HEK293T (cell line): ENCODE measurements at regions not wholly inside any gene's neighbourhood (a gene's known extent, or its start where the extent isn't known, plus 50 kb on each side); places are given as distances from the start of the nearest gene placed in this dataset.

Source experiments
- CTCF ChIA-PET: fragments of 350-600 bp; formaldehyde crosslinking; extraction: SDS; loops from one replicate; lab custom pipeline; 2021; ENCODE audit warnings: antibody characterized with exemption, inconsistent platforms; lab: Yijun Ruan, JAX
- POLR2A ChIA-PET: fragments of 350-600 bp; formaldehyde crosslinking; extraction: SDS; loops from one replicate; lab custom pipeline; 2020; ENCODE audit warnings: antibody characterized with exemption, inconsistent platforms; lab: Yijun Ruan, JAX
- DNase-seq: peaks from one replicate; pipeline ENCODE4 v3.0.0; 2012; ENCODE audit warnings: mixed read lengths; ENCODE audit errors: extremely low spot score
- ARNT ChIP-seq: fragments of 450-650 bp; IDR thresholded peaks from 2 replicates; pipeline ENCODE4 v1.6.1; 2017; ENCODE audit warnings: mild to moderate bottlenecking
- BHLHE40 ChIP-seq: fragments of 450-650 bp; IDR thresholded peaks from 2 replicates; pipeline ENCODE4 v1.6.1; 2016; ENCODE audit warnings: mild to moderate bottlenecking, moderate library complexity, borderline replicate concordance
- CTBP1 ChIP-seq: fragments of 450-650 bp; IDR thresholded peaks from 2 replicates; pipeline ENCODE4 v1.6.1; 2016; ENCODE audit warnings: borderline replicate concordance
- ELF4 ChIP-seq: fragments of 450-650 bp; IDR thresholded peaks from 2 replicates; pipeline ENCODE4 v1.6.1; 2017; ENCODE audit warnings: antibody characterized with exemption
- FOXA1 ChIP-seq: fragments of 450-650 bp; IDR thresholded peaks from 2 replicates; pipeline ENCODE4 v1.6.1; 2016; ENCODE audit warnings: mild to moderate bottlenecking
- FOXK2 ChIP-seq: fragments of 450-650 bp; IDR thresholded peaks from 2 replicates; pipeline ENCODE4 v1.6.1; 2016; ENCODE audit warnings: mild to moderate bottlenecking
- FOXM1 ChIP-seq: fragments of 450-650 bp; IDR thresholded peaks from 2 replicates; pipeline ENCODE4 v1.6.1; 2017; ENCODE audit warnings: mild to moderate bottlenecking, borderline replicate concordance
- HDGF ChIP-seq: fragments of 450-650 bp; IDR thresholded peaks from 2 replicates; pipeline ENCODE4 v1.6.1; 2017; ENCODE audit warnings: antibody characterized with exemption, borderline replicate concordance
- L3MBTL2 ChIP-seq: fragments of 450-650 bp; conservative IDR thresholded peaks from 2 replicates; pipeline ENCODE4 v1.6.1; 2016; ENCODE audit warnings: mild to moderate bottlenecking
- LEF1 ChIP-seq: fragments of 450-650 bp; IDR thresholded peaks from 2 replicates; pipeline ENCODE4 v1.6.1; 2017; ENCODE audit warnings: mild to moderate bottlenecking, borderline replicate concordance
- NFRKB ChIP-seq: fragments of 450-650 bp; IDR thresholded peaks from 2 replicates; pipeline ENCODE4 v1.6.1; 2016; ENCODE audit warnings: mild to moderate bottlenecking, moderate library complexity
- PKNOX1 ChIP-seq: fragments of 450-650 bp; IDR thresholded peaks from 2 replicates; pipeline ENCODE4 v1.6.1; 2016
- SP1 ChIP-seq: fragments of 450-650 bp; IDR thresholded peaks from 2 replicates; pipeline ENCODE4 v1.6.1; 2017
- SUZ12 ChIP-seq: fragments of 450-650 bp; IDR thresholded peaks from 2 replicates; pipeline ENCODE4 v1.6.1; 2016; ENCODE audit warnings: mild to moderate bottlenecking
- TARDBP ChIP-seq: fragments of 450-650 bp; IDR thresholded peaks from 2 replicates; pipeline ENCODE4 v1.6.1; 2016
- ZNF384 ChIP-seq: fragments of 450-650 bp; IDR thresholded peaks from 2 replicates; pipeline ENCODE4 v1.6.1; 2016

GRCh38 chr15:93570527-93570926 is 481.5 kb upstream of the RGMA start:
- DNase-seq = no peak
- CTCF ChIA-PET = no interaction called here
- POLR2A ChIA-PET = no interaction called here
- TF ChIP-seq LEF1 (no peak), ZNF384 (no peak), SP1 (no peak), PKNOX1 (no peak), FOXK2 (no peak), NFRKB (no peak)

GRCh38 chr15:93566762-93567161 is 477.8 kb upstream of the RGMA start:
- TF ChIP-seq SP1 (no peak), HDGF (no peak), ARNT (no peak), ELF4 (no peak), TARDBP (no peak), FOXA1 (no peak), PKNOX1 (no peak), FOXK2 (no peak), NFRKB (no peak), FOXM1 (no peak), ZNF384 (no peak), BHLHE40 (no peak), SUZ12 (no peak), LEF1 (no peak), L3MBTL2 (no peak), CTBP1 (no peak)
- DNase-seq = no peak
- POLR2A ChIA-PET = no interaction called here
- CTCF ChIA-PET = no interaction called here

- ChIA-PET CTCF (no interaction called here), POLR2A (no interaction called here)
- TF ChIP-seq SP1 (no peak), FOXA1 (no peak), L3MBTL2 (no peak), ZNF384 (no peak), FOXM1 (no peak), ELF4 (no peak), ARNT (no peak)
- DNase-seq = no peak
These were observed 476.2 kb upstream of the RGMA start for GRCh38 chr15:93565201-93565600.

GRCh38 chr15:93563218-93563617 is 474.2 kb upstream of the RGMA start:
- no peak for TF ChIP-seq FOXM1
- no peak for TF ChIP-seq FOXK2
- TF ChIP-seq NFRKB = no peak
- TF ChIP-seq TARDBP = no peak
- no peak for TF ChIP-seq SUZ12
- no peak for TF ChIP-seq HDGF
- no peak for TF ChIP-seq ZNF384
- no peak for TF ChIP-seq LEF1
- TF ChIP-seq FOXA1 = no peak
- no peak for TF ChIP-seq BHLHE40
- no peak for TF ChIP-seq ELF4
- TF ChIP-seq SP1 = no peak
- no peak for TF ChIP-seq ARNT
- TF ChIP-seq CTBP1 = no peak
- TF ChIP-seq L3MBTL2 = no peak
- no peak for TF ChIP-seq PKNOX1
- POLR2A ChIA-PET = no interaction called here
- CTCF ChIA-PET = no interaction called here
- no peak for DNase-seq

GRCh38 chr15:93562395-93563123 is 473.5 kb upstream of the RGMA start:
- CTCF ChIA-PET = interaction anchor here (0.6 kb wide), 1 partner anchor 325 kb away, joined by 5 read pairs; no protein-coding TSS in a partner anchor
- TF ChIP-seq SUZ12 (no peak), FOXA1 (no peak), BHLHE40 (no peak), PKNOX1 (no peak), HDGF (no peak), TARDBP (no peak), ZNF384 (no peak), CTBP1 (no peak), ELF4 (no peak), NFRKB (no peak)
- POLR2A ChIA-PET = no interaction called here
- DNase-seq = no peak

- no peak for TF ChIP-seq BHLHE40
- TF ChIP-seq ELF4 = no peak
- TF ChIP-seq HDGF = no peak
- TF ChIP-seq FOXA1 = no peak
- ChIA-PET CTCF (no interaction called here), POLR2A (interaction anchor here (0.6 kb wide), 1 partner anchor 1619 kb away, joined by 3 read pairs; no protein-coding TSS in a partner anchor)
- DNase-seq = no peak
These were observed 468.7 kb upstream of the RGMA start for GRCh38 chr15:93557696-93558095.
